Sigmoid colon (tissue), 6 donors: ENCODE measurements at regions not wholly inside any gene's neighbourhood (a gene's known extent, or its start where the extent isn't known, plus 50 kb on each side); places are given as distances from the start of the nearest gene placed in this dataset.

ENCODE experiments used
- DNase-seq: peaks from one replicate; pipeline ENCODE4 v3.0.0-alpha.2; 2019
- H3K27ac ChIP-seq, 4 donors: fragments of 200-600 bp; sonication (generic); one replicate each; pipeline ENCODE4 v1.5.1; 2016 to 2019; ENCODE audit warnings: mild to moderate bottlenecking in 1 of 4
- H3K27me3 ChIP-seq, 3 donors: fragments of 200-600 bp; sonication (generic); one replicate each; pipeline ENCODE4 v1.5.1; 2019; ENCODE audit warnings: mild to moderate bottlenecking in 1 of 3
- H3K36me3 ChIP-seq, 4 donors: fragments of 200-600 bp; sonication (generic); one replicate each; pipeline ENCODE4 v1.5.1; 2016 to 2019
- H3K4me1 ChIP-seq, 4 donors: fragments of 200-600 bp; sonication (generic); one replicate each; pipeline ENCODE4 v1.5.1; 2017 to 2019
- H3K4me3 ChIP-seq, 4 donors: fragments of 200-600 bp; sonication (generic); one replicate each; pipeline ENCODE4 v1.5.1; 2017 to 2019; ENCODE audit warnings: mild to moderate bottlenecking in 2 of 4, moderate library complexity in 1 of 4
- H3K9me3 ChIP-seq, 4 donors: fragments of 200-600 bp in 3 of 4; sonication (generic) in 3 of 4; one replicate each; pipeline versions ENCODE4 v1.5.1 to v1.6.1; 2013 to 2019
- EP300 ChIP-seq, 4 donors: sonication (generic); formaldehyde crosslinking; IDR thresholded peaks; one replicate each; pipeline ENCODE4 v1.6.1; 2017; ENCODE audit warnings: antibody characterized with exemption in 4 of 4
- POLR2A ChIP-seq, 2 donors: fragments of 450-650 bp; IDR thresholded peaks; one replicate each; pipeline ENCODE4 v1.6.1; 2016; ENCODE audit warnings: antibody characterized with exemption in 2 of 2, mild to moderate bottlenecking in 2 of 2, moderate library complexity in 2 of 2
- POLR2AphosphoS5 ChIP-seq, 4 donors: sonication (generic); formaldehyde crosslinking; IDR thresholded peaks; one replicate each; pipeline ENCODE4 v1.6.1; 2017; ENCODE audit warnings: antibody characterized with exemption in 4 of 4
- WGBS, 2 donors: extraction: QIAGEN DNeasy Blood & Tissue Kit; methylation state at CpG; one replicate each; pipeline ENCODE4 v1.1.7; 2013; 5-methylcytosine and 5-hydroxymethylcytosine counted together
- intact Hi-C: fragments of 100-400 bp; cut with DNase I; formaldehyde crosslinking; loops from one replicate; pipeline ENCODE4 v1.15.1; 2023
- TF ChIP-seq, protein P1 (sequence below), 4 experiments: fragments of 450-650 bp in 3 of 4; fragments of 200-600 bp in 1 of 4; IDR thresholded peaks; one replicate each; pipeline ENCODE4 v1.5.1; 2016 to 2019; ENCODE audit warnings: antibody characterized with exemption in 4 of 4, mild to moderate bottlenecking in 3 of 4, moderate library complexity in 2 of 4
- donor health status: healthy with polysubstance abuse.
- donor health status: healthy.

DNA sequence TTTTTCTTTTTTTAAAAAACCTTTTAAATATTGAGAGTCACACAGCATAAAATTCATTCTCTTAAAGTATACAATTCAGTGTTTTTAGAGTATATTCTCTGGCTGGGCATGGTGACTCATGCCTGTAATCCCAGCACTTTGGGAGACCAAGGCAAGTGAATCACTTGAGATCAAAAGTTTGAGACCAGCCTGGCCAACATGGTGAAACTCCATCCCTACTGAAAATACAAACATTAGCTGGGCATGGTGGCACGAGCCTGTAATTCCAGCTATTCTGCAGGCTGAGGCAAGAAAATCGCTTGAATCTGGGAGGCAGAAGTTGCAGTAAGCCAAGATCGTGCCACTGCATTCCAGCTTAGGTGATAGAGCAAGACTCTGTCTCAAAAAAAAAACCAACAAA lies 68.4 kb upstream of the BCAT1 start:
- WGBS, 2 donors, result 73 to 89% methylated on average over 3 of the region's 3 CpGs
- Histone ChIP-seq H3K27ac (no peak overlapping the region), H3K4me1 (no peaks in the 10 kb centered on the region), H3K36me3 (no peaks in the 10 kb centered on the region), H3K27me3 (no peaks in the 10 kb centered on the region), H3K4me3 (no peak overlapping the region), H3K9me3 (peaks cover 0 to 5% (median 0%) of the 10 kb centered on the region in 4 donors)
- TF ChIP-seq, protein P1, sequence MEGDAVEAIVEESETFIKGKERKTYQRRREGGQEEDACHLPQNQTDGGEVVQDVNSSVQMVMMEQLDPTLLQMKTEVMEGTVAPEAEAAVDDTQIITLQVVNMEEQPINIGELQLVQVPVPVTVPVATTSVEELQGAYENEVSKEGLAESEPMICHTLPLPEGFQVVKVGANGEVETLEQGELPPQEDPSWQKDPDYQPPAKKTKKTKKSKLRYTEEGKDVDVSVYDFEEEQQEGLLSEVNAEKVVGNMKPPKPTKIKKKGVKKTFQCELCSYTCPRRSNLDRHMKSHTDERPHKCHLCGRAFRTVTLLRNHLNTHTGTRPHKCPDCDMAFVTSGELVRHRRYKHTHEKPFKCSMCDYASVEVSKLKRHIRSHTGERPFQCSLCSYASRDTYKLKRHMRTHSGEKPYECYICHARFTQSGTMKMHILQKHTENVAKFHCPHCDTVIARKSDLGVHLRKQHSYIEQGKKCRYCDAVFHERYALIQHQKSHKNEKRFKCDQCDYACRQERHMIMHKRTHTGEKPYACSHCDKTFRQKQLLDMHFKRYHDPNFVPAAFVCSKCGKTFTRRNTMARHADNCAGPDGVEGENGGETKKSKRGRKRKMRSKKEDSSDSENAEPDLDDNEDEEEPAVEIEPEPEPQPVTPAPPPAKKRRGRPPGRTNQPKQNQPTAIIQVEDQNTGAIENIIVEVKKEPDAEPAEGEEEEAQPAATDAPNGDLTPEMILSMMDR (IDR thresholded peaks at IDR 0.05), result no peak
- no peak for TF ChIP-seq POLR2A (IDR thresholded peaks at IDR 0.05)
- TF ChIP-seq POLR2AphosphoS5 (IDR thresholded peaks at IDR 0.05), result no peak
- TF ChIP-seq EP300 (IDR thresholded peaks at IDR 0.05), result no peak
- no peak for DNase-seq
- intact Hi-C loops, result no loop called here

DNA sequence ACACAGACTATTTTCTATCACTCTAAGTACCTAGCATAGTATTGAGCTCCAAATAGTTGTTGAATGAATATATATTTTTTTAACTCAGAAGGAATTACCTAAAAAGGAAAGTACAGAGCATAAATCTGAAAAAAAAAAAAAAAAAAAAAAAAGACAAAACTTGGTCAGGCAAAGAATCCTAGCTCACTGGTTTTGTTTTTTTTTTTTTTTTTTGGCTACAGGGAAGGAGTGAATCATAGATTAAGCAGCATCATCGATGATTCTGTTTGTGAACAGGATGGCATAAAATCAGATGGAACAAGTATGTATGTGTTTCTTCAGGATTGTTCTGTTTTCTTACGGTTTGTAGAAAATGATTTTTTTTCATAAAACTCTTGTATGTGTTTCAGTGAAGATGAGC lies 66.1 kb upstream of the BCAT1 start:
- H3K36me3 ChIP-seq, result no peaks in the 10 kb centered on the region
- TF ChIP-seq POLR2A (IDR thresholded peaks at IDR 0.05) (no peak), POLR2AphosphoS5 (IDR thresholded peaks at IDR 0.05) (no peak), EP300 (IDR thresholded peaks at IDR 0.05) (no peak)
- TF ChIP-seq, protein P1 (IDR thresholded peaks at IDR 0.05), result no peak
- H3K27ac ChIP-seq, result no peak overlapping the region
- peaks cover 0 to 5% (median 0%) of the 10 kb centered on the region in 4 donors for H3K9me3 ChIP-seq
- WGBS, 2 donors, result 80 to 88% methylated on average over 2 of the region's 2 CpGs
- intact Hi-C loops, result no loop called here
- no peaks in the 10 kb centered on the region for H3K27me3 ChIP-seq
- no peaks in the 10 kb centered on the region for H3K4me1 ChIP-seq
- no peak overlapping the region for H3K4me3 ChIP-seq
- no peak for DNase-seq

DNA sequence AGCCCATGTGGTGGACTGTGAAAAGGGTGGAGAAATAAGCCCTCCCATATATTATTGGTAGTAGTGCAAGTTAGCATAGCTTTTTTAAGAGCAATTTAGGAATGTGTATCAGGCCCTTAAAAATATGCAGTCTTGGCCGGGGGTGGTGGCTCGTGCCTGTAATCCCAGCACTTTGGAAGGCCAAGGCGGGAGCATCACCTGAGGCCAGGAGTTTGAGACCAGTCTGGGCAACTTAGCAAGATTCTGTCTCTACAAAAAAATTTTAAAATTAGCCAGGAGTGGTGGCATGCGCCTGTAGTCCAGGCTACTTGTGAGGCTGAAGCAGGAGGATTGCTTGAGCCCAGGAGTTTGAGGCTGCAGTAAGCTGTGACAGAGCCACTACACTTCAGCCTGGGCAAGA lies 64.2 kb upstream of the BCAT1 start:
- H3K27me3 ChIP-seq, result no peaks in the 10 kb centered on the region
- no peak for DNase-seq
- no peaks in the 10 kb centered on the region for H3K4me1 ChIP-seq
- no peak overlapping the region for H3K4me3 ChIP-seq
- TF ChIP-seq, protein P1 (IDR thresholded peaks at IDR 0.05), result no peak
- TF ChIP-seq POLR2AphosphoS5 (IDR thresholded peaks at IDR 0.05) (no peak), POLR2A (IDR thresholded peaks at IDR 0.05) (no peak), EP300 (IDR thresholded peaks at IDR 0.05) (no peak)
- intact Hi-C loops, result no loop called here
- 90 to 93% methylated on average over 4 of the region's 4 CpGs for WGBS, 2 donors
- no peaks in the 10 kb centered on the region for H3K9me3 ChIP-seq
- no peaks in the 10 kb centered on the region for H3K36me3 ChIP-seq
- no peak overlapping the region for H3K27ac ChIP-seq

DNA sequence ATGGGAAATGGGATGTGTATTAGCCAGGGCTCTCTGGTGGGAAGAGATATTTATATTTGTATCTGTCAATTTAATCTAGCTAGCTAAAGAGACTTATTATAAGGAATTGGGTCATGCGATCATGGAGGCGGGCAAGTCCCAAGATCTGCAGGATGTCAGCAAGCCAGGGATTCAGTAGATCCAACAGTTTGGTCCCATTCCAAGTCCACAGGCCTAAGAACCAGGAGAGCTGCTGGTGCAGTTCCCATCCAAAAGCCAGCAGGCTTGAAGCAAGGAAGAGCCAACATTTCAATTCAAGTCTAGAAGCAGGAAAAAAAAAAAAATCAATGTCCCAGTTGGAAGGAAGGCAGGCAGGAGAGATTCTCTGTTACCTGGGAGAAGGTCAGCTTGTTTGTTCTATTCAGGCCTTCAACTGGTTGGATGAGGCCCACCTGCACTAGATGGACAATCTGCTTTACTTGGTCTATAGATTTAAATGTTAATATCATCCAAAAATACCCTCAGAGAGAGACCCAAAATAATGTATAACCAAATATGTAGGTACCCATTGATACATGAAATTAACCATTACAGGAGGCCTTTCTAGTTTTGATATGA lies 60.7 kb upstream of the BCAT1 start:
- TF ChIP-seq EP300 (IDR thresholded peaks at IDR 0.05) (no peak), POLR2A (IDR thresholded peaks at IDR 0.05) (no peak), POLR2AphosphoS5 (IDR thresholded peaks at IDR 0.05) (no peak)
- H3K9me3 ChIP-seq, result no peaks in the 10 kb centered on the region
- DNase-seq, result no peak
- intact Hi-C loops, result no loop called here
- no peak overlapping the region for H3K4me3 ChIP-seq
- no peaks in the 10 kb centered on the region for H3K4me1 ChIP-seq
- no peak overlapping the region for H3K27ac ChIP-seq
- no peaks in the 10 kb centered on the region for H3K27me3 ChIP-seq
- WGBS, 2 donors, result 92 to 97% methylated on average over 2 of the region's 2 CpGs
- no peaks in the 10 kb centered on the region for H3K36me3 ChIP-seq

DNA sequence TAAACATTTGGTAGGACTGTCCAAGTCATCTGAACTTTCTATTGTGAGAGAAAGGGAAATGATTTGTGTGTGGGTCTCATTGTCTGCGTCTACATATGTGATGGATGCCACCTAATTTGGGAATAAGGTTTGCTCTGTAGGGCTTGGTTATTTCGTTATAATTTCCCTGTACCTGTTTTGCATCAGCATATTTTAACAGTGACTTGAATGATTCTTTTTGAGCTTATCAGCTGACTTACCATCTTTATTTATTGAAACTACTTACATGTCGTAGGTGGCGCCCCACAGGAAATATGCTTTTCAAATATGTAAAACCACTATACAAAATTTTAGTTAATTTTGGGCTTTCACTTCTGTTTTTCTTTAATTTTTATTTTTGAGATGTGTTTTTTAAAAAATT lies 56.5 kb upstream of the BCAT1 start:
- H3K4me3 ChIP-seq, result no peak overlapping the region
- H3K36me3 ChIP-seq, result no peaks in the 10 kb centered on the region
- no peaks in the 10 kb centered on the region for H3K27me3 ChIP-seq
- no peak overlapping the region for H3K27ac ChIP-seq
- intact Hi-C loops, result no loop called here
- WGBS, 2 donors, result 63 to 87% methylated on average over 4 of the region's 4 CpGs
- no peaks in the 10 kb centered on the region for H3K4me1 ChIP-seq
- no peaks in the 10 kb centered on the region for H3K9me3 ChIP-seq
- no peak for TF ChIP-seq POLR2AphosphoS5 (IDR thresholded peaks at IDR 0.05)
- TF ChIP-seq, protein P1 (IDR thresholded peaks at IDR 0.05), result no peak
- no peak for TF ChIP-seq EP300 (IDR thresholded peaks at IDR 0.05)
- no peak for TF ChIP-seq POLR2A (IDR thresholded peaks at IDR 0.05)
- no peak for DNase-seq
